ENCODE measurements at regions not wholly inside any gene's neighbourhood (a gene's known extent, or its start where the extent isn't known, plus 50 kb on each side); places are given as distances from the start of the nearest gene placed in this dataset.

DNA sequence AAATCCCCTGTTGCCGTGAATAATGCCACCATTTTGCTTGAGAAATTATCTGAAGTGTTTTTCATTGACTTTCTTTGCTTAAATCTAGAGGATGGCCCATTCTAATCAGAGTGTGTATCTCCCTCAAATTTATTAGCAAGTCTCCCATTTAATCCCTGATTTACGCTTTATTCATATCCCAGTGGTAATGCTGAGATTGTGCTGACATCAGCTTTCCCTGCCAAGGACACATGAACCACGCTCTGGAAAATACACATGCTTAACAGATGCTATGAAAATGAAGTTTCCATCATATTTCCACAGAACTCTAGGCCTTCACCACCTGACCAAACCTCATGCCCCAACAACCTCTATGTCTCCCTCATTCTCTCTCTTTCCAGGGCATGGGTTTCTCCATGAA is 545.4 kb downstream of the TUSC7 start:
- DNase-seq: no peak

DNA sequence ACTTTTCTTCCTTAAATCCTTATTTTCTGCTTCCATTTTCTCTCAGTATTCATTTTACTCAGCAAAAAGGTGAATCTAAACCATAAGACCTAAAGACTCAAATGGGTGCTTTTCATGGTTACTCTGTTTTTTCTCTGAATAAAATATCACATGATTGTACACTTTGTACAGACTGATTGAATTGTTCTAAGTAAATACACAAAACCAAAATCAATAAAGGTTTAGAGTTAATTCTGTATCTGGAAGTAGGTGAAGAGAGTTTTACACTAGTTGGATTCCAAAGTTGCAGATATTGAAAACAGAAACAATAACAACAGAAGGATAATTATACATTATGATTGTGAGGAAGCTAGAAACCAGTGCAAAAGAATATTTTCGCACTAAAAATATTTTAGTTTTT is 546.2 kb downstream of the TUSC7 start:
- DNase-seq: no peak

- DNase-seq: no peak
Observed at GRCh38 chr3:117261983-117262421, 552.4 kb downstream of the TUSC7 start.

DNA sequence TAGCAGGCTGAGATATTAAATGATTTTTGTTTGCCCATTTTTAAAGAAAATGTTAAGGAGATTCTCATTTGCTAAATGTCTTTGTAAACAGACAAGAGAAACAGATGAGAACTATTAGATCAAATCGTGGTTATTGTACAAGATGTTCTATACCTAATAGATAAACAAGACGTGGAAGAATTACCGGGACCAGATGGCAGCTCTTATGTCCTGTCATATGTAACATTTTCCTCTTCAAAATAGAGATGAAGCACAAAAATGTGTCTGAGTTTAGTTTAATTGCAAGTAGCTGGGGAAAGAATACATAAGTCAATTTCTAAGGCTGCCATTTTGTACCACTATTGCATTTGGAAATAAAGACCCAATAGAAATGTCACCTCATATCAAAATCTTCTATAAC is 553.7 kb downstream of the TUSC7 start:
- DNase-seq: no peak

- no peak for DNase-seq
Observed at GRCh38 chr3:117263745-117264144, 554.2 kb downstream of the TUSC7 start.

DNA sequence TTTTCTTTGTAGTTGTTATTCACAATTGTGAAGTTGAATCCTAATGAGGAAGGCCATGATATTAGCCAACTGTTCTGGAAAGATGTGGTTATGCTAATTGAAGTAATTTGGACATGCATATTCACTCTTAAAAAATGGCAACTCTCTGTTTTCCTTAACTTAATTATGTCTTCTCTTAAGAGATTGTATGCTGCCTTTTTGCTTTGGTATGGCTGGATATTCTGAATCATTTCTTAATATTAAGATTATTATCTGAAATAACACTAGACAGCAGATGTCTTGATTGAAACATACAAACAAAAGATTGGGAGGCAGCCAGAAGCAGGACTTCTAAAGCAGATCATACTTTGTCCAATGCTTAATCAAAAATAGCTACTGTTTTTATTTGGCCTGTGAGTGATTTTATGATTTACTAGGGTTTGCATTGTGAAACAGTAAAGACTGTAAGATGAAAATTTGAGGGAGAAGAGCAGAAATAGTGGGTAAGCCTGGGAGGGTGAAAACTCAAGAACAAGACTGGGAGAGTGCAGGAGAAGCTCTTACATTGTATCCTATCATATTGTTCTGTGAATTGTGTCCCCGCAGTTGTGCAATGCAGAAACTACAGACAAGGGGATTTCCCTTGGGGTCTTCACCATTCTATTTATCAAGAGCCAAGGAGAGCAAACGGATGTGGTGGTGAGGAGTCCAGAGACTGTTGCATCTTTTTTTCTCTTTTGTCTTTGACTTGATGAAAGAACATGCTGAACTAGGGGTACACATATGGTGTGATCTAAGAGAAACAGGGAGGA is 554.8 kb downstream of the TUSC7 start:
- no peak for DNase-seq

GRCh38 chr3:117266806-117267205 is 557.2 kb downstream of the TUSC7 start:
- no peak for DNase-seq

- no peak for DNase-seq
Observed at GRCh38 chr3:117268318-117268717, 558.7 kb downstream of the TUSC7 start.

DNA sequence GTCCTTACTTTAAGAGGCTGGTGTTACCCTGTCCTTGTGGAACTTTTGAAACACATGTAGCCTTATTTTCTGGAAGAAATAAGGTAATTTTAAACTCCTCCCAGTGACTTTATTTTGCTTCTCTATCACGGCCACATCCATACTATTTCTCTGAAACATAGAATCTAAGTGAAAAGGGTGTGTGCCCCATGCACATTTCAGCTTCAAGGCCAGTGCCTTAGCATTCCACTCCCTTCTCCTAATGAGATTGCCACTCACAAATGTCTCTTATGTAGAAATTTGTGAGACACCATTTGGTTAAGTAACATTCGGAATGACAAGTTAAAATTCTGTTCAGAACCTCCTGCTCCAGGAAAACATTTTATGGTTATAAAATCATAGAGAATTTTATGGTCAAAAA is 562.7 kb downstream of the TUSC7 start:
- no peak for DNase-seq

GRCh38 chr3:117272876-117273523 is 563.4 kb downstream of the TUSC7 start:
- no peak for DNase-seq

DNA sequence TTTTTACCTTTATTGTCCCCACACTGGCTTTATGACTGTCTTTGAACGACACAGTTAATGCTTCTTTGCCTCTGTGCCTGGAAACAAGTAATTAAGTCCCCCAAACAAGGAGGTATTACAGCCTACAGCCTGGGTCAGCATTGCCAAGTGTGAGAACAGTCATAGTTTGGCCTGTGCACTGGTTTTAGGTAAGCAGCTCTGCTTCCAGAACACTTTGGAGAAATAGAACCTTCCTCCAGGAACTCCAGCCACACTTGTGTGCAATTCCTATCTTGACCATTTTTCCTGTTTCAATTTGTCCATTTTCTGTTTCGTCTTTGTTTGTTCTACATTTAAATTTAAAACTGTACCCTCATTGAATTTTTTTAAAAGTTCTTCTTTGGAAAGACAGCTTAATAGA is 568.2 kb downstream of the TUSC7 start:
- no peak for DNase-seq

DNA sequence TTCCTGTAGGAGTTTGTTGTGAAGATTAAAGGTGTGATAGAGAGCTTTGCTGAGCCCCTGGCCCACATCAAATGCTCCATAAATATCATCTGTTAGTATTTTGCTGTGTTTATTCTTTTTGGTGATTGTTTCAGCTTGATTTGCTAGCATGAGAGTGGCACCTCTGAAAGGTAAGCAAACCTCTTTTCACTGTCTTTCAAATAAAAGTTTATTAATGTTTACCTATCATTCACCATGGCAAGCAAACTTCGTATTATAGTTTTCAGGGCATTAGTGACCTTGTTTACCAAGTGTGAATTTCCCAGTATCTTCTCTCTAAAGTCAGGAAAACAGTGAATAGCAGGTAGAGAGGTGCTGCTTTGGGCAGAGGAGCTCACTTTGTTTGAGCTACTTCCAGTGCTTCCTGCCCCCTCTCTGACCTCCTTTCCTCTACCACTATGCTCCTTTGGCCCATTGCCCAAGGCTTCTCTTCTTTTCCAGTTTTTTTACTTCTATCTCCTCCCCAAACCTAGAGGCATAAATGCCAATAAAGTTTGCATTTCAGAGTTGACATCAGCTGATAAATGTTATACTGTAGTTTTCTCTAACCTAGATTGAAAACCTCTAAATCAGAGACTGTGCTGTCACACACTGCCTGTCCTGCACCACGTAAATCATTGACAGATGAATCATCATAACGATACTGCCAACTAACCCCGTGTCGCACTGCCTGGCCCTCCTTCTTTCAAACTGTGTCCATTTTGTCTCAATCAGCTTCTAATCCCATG is 569.0 kb downstream of the TUSC7 start:
- DNase-seq: no peak

GRCh38 chr3:117281371-117281770 is 571.8 kb downstream of the TUSC7 start:
- DNase-seq: no peak

- DNase-seq: no peak
Observed at GRCh38 chr3:117282566-117282965, 573.0 kb downstream of the TUSC7 start.

DNA sequence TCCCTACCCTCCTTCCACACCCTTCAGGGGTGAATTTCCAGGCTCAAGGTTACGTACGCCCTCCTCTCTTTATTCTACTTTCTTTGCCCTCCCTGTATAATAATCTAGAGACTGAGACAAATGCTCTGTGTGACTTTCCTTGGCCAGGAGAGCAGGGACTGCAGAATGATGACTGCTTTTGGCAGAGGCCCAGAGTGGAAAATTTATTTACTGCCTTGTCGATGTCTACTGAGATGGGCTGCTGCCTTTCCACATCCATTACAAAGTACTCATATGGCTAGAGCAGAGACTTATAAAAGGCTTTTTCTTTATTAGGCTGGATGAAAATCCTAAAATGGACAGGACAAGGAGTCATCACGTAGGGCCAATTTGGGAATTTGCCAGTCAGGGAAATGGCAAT is 576.2 kb downstream of the TUSC7 start:
- no peak for DNase-seq

DNA sequence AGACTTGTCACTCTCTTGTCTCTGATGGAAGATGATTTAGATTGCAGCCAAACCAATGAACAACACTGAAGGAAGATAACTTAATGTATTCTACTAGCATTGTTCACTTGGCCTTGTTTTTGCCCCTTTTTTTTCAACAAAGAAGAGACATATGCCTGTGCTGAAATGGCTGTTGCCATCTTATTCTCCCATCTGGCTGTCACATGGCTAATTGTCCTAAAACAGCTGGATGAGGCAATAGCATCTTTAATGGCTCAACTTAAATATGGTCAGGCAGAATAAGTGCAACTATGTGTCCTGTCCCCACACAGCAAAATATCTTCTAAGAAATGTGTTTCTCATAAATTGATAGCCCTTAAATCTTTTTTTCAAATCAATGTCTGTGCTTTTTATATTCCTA is 576.9 kb downstream of the TUSC7 start:
- DNase-seq: no peak

DNA sequence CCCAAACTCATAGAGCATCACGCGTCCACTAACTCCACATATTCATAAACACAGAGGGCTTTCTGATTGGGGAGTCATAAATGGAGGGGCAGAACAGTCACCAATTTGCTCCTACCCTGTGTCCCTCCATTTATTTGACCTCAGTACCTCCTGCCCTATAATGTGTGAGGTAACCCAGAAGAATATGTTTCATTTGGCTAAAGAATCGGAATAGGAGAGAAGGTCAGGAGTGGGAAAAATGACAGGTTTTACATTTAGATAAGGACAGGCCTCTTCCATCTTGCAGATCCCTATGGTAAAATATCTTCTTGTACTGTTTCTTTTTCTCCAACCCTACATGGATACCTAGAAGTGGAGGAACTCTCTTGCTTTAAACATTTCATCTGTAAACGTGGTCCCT is 578.0 kb downstream of the TUSC7 start:
- DNase-seq: no peak

GRCh38 chr3:117291476-117291875 is 581.9 kb downstream of the TUSC7 start:
- no peak for DNase-seq

DNA sequence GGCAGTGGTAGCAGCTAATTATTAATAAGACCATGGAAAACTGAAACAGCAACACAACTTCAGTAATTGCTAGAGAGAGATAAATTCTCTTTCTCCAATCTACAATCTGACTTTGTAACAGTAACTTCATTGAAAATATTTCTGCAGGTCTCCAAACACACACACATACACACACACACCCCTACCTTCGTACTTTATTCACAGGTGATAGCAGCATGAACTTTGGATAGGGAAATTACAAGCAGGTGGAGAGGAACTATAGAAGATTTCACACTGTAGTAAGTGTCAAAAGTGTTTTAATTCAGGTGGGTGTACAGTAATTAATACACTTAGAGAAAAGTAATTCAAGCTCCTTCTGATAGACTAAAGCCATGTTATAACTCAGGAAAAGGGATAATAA is 587.5 kb downstream of the TUSC7 start:
- no peak for DNase-seq

DNA sequence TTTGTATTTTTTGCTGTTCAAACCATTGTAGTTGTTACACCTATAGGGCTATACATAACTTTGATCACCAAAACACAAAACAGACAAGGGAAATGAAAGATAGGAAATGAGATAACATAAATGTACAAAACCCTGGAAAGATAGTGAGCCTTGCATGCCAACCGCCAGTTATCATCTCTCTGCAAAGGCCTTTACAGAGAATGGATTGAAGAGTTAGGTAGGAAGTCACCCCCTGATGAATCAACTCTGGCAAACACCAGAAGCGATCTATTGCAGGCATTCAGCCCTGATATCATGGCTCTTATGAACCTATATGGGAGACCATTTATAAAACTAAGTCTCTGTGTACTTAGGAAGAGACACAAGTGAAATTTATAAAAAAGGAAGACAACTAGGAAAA is 588.0 kb downstream of the TUSC7 start:
- no peak for DNase-seq

- no peak for DNase-seq
Observed at GRCh38 chr3:117298273-117298672, 588.7 kb downstream of the TUSC7 start.

DNA sequence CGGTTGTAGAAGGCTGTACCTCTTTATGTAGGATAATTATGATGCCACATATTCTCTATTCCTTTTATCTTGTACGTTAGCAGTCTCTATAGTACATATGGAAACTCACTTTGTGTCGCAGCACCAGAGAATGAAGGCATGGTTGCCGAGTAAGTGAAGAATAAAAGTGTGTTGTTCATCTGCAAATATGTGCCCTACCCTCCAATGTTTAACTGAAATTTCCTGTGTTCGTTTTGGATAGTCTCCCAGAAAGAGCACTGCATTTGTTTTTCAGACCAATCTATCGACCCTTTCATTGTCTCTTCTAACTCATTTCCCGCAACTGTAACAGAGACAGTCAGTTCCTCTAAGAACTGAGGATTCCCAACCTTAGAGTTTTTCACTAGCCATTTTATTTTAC is 592.8 kb downstream of the TUSC7 start:
- DNase-seq: no peak

GRCh38 chr3:117303443-117303842 is 593.9 kb downstream of the TUSC7 start:
- DNase-seq: no peak

Measured in left kidney (tissue), 1 donor.